NCI-H226 (cell line): ENCODE measurements at regions not wholly inside any gene's neighbourhood (a gene's known extent, or its start where the extent isn't known, plus 50 kb on each side); places are given as distances from the start of the nearest gene placed in this dataset.
"Not testable (repeated sequence)": the region's sequence is repeated elsewhere in the genome, so short reads cannot be mapped to it uniquely, and the experiment has no call there.

Source experiments
- DNase-seq: peaks from one replicate; pipeline ENCODE4 v3.0.0-alpha.2; 2015

DNA sequence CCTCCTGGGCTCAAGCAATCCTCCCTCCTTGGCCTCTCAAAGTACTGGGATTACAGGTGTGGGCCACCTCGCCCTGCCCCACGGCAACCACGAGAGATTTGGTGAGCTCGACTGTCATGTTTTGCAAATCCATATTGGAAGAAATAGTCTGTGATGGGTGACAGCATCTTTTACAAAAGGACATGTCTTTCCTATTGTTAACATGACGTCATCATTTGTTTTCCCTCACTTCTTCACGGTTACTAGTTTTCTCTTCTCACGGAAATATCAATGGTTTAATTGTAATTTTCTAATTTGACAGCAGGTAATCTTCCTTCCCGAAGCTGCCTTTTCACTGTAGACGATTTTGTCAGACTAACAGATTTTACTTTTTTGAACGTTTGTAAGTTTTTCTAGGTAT is 110.8 kb upstream of the GREM2 start:
- no peak for DNase-seq

GRCh38 chr1:240720976-240721375 is 109.0 kb upstream of the GREM2 start:
- DNase-seq = no peak

GRCh38 chr1:240719953-240720700 is 108.2 kb upstream of the GREM2 start:
- DNase-seq = no peak

DNA sequence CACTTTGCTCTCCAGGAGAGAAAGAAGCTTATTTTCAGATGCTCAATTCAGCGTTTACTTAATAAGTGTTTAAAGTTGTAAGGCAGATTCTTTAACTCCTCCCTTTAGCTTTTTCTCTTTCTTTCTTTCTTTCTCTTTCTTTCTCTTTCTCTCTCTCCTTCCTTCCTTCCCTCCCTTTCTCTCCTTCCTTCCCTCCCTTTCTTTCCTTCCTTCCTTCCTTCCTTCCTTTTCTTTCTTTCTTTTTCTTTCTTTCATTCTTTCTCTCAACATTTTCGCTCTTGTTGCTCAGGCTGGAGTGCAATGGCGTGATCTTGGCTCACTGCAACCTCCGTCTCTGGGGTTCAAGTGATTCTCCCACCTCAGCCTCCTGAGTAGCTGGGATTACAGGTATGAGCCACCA is 104.6 kb upstream of the GREM2 start:
- not testable (repeated sequence) for DNase-seq

DNA sequence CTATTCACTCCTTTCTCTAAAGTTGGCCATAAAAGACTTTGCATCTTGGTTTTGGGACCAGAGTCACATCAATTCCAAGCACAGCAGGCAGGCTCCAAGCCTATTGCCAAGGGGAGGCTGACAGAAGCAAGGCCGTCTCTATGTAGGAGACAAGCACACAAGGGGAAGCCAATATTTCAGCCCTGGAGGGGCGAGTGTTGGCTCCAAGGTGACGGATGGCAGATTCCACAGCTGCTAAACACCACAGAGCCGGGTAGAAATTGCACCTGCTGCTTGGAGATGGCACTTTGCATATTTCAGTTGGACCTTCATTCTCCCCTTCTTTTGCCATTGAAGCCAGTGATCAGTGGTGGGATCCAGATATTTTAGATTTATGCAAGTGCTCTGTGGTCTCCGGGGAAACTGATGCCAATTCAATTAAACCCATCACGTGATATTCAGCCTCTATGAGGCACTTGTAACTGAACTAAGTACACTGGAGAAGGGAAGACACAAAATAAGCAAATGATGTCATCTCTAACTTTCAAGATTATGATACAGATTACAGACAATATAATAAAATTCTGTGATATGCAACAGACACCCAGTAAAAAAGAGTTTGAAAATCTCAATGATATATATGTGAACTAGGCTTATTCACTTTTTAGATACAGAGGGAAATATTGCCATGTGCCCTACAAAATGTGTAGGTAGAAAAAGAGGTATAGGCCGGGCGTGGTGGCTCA is 102.8 kb upstream of the GREM2 start:
- DNase-seq = no peak

DNA sequence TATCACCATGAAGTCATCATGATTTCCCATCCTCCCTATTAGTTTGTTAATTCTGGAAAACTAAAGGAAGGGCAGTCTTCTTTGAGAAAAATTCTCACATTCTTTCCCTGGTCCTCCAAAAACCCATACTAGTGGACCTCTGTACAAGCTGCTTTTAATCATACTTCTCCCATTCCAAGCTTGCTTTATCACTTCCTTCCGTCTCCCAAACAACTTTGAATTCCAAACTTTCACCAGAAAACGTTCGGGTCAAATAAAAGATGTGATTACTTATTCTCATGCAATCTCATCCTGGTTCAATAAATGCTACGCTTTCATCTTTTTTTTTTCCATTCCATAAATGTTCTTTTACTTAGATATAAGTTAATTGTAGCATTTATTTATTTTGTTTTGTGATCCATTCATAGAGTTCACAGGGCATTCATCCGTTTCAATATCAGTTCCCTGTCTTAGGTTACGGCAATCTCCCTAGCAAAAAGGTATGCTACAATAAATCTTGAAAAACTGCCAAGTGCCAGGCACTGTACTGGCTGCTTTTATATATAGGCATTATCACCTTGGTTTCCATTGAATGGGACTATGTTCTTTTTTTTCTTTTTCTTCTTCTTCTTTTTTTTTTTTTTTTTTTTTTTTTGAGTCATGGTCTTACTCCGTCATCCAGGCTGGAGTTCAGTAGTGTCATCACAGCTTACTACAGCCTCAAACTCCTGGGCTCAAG is 100.2 kb upstream of the GREM2 start:
- DNase-seq = no peak

- DNase-seq = no peak
These were observed 99.1 kb upstream of the GREM2 start for GRCh38 chr1:240711020-240711419.

- DNase-seq = no peak
These were observed 97.7 kb upstream of the GREM2 start for GRCh38 chr1:240709676-240710075.

DNA sequence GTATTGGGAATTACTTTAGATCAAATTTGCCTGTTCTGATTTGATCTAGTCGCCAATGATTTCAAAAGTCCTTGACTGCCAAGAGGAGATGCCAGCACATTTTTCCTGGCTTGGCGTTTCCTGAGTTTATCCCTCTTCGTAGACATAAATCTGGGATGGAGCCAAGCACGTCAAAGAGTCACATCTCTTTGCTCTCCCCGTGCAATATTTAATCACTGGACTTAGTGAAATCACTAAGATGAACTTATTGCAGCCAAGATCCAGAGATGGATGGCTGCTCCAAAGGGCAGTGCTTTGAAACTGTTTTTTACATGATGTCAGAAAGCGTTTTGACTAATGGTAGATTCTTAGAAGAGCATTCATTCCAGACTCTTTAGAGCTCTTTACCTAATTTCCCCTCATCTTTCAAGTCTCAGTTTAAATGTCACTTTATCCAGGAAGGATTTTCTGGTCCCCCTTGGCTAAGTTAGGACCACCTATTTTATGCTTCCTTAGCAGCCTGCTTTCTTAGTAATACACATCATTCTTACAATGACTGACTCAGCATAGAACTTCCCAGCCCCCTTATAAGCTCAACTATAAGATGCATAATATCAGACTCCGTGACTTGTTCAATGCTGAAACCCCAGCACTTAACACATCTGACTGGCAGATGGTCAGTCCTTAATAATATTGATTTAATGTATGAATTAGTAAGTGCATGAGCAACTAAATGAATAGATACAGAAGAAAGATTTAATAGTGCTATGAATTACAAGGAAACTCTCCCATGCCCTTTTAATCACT is 94.4 kb upstream of the GREM2 start:
- DNase-seq = peak; percentile 68

DNA sequence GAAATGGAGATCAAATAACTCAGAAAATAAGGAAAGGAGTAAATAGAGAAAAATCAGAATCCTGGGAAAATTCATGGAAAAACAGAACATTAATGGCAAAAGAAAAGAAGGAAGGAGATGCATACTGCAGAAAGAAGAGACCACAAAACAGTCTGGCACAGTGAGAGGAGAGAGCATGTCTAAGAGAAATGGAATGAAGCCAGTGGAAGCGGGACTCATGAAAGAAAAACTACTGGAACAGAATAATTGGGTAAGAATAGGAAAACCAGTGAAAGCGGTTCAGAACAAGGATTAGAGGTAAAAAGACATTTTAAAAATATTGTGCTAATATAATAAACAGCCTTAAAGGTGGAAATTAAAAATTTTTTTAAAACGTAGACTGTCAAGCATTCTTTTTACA is 93.6 kb upstream of the GREM2 start:
- DNase-seq = peak; percentile 16

DNA sequence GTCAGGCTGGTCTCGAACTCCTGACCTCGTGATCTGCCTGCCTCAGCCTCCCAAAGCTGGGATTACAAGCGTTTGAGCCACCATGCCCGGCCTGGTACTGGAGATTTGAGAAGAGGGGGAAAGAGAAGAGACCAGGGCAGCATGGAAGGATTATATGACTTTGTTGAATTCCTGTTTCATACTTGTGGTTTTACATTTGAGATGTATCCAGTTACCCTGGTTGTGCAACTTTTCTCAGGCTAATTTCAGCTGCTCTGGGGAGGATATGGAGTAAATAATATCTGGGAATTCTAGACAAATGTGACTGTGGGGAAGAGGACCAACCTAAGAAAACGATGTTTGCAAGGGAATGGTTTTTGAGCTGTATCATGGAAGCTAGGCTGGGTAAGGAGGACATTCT is 89.5 kb upstream of the GREM2 start:
- peak; percentile 57 for DNase-seq

DNA sequence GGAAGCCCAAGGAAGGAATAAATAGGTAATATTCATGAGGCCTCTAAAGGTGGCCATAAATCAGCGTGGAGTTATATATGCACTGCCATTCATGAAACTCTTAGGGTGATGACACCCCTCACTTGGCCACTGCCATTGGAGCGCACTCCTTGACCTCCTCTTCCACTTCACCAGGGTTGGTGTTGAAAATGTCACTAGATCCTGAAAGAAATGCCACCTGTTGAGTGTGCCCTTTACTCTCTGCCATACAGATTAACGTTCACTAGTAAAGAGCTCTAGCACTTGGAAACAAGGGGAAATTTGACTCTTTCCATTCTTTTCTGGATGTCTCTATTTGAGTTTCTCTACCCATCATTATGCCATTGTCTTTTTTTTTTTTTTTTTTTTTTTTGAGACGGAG is 83.5 kb upstream of the GREM2 start:
- DNase-seq = no peak

DNA sequence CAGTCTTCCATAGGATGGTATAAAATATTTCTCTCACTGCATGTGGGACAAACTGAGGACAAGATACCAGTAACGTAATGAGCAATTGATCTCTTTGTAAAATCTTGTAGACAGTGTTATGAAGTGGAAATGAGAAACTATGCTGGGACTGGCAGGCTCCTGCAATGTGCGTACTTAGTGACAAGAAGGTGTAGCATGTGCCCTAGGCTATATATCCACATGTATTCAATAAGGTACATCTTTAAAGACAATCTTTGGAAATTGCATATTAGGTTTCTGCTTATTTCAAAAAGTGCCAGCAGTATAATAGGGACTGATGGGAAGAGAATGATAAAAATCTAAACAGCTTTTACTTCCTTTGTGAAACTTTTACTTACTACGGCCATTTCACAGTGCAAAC is 81.9 kb upstream of the GREM2 start:
- no peak for DNase-seq

DNA sequence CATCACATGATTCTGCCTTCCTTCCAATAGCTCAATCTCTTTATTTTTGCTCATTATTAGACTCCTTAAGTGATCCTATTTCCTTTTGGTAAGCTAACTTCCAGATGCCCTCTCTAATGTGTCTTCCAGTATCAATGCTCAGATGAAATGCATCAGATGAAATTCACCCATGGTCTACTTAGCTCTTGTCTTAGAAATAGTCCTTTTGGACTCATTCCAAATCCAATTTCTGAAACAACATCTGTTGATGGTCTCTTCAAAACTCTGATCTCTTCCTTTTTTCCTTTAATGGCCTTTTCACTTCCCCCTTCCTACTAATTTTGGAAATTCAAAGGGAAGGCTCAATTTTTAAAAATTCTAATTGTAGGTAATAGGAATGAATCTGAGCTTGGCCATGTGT is 81.1 kb upstream of the GREM2 start:
- no peak for DNase-seq

- peak; percentile 11 for DNase-seq
These were observed 80.2 kb upstream of the GREM2 start for GRCh38 chr1:240691909-240692705.

DNA sequence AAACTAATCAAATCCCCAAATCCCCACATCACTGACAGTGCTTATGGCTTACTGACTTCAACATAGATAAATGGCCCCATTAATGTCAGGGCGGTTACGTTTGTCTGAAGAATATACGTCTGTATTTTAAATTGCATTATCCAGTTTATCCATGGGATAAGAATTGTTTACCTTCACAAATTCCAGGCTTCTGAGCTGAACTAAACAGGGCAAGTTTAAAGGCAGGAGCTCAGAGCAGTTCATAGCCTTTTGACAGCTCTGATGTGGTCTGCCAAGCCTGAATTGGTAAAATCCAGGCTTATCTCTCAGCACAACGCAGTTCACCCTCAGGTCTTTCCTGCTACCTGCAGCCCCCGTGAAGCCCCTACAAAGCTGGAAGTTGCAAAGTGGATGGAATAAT is 79.5 kb upstream of the GREM2 start:
- DNase-seq = no peak

DNA sequence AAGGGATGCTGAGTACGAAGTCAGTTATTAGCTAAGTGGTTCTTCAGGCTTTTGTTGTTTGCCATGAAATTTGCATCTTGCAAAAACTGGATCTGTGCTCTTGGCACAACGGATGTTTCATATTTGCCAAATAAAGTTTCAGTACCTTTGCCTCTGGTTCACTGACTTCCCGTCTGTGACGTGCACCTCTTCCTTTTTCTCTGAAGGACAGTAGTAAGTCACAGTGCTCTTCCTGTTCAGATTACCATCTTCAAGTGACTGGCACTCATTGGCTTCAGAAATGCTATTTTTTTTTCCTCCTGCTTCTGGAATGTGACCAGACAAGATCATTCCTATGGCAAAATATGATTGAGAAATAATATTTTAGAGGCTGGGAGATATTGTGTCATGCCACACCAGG is 75.9 kb upstream of the GREM2 start:
- no peak for DNase-seq

- no peak for DNase-seq
These were observed 71.6 kb upstream of the GREM2 start for GRCh38 chr1:240683576-240683975.

GRCh38 chr1:240682859-240683242 is 70.9 kb upstream of the GREM2 start:
- DNase-seq = no peak

- no peak for DNase-seq
These were observed 70.4 kb upstream of the GREM2 start for GRCh38 chr1:240682166-240682858.

GRCh38 chr1:240672132-240672811 is 60.3 kb upstream of the GREM2 start:
- DNase-seq = no peak
